GM12865 (cell line): ENCODE measurements at regions not wholly inside any gene's neighbourhood (a gene's known extent, or its start where the extent isn't known, plus 50 kb on each side); places are given as distances from the start of the nearest gene placed in this dataset.

Experiments used
- DNase-seq: peaks from one replicate; pipeline ENCODE4 v3.0.0; 2010; ENCODE audit warnings: low read depth
- H3K4me3 ChIP-seq: 2 replicates; pipeline ENCODE4 v1.5.1; 2011; ENCODE audit warnings: mild to moderate bottlenecking, low read depth, low read length, control low read depth
- CTCF ChIP-seq: IDR thresholded peaks from 2 replicates; pipeline ENCODE4 v1.5.1; 2011; ENCODE audit warnings: low read length, control low read depth, low read depth, inconsistent platforms; ENCODE audit not compliant: insufficient read depth; ENCODE audit errors: missing control alignments

DNA sequence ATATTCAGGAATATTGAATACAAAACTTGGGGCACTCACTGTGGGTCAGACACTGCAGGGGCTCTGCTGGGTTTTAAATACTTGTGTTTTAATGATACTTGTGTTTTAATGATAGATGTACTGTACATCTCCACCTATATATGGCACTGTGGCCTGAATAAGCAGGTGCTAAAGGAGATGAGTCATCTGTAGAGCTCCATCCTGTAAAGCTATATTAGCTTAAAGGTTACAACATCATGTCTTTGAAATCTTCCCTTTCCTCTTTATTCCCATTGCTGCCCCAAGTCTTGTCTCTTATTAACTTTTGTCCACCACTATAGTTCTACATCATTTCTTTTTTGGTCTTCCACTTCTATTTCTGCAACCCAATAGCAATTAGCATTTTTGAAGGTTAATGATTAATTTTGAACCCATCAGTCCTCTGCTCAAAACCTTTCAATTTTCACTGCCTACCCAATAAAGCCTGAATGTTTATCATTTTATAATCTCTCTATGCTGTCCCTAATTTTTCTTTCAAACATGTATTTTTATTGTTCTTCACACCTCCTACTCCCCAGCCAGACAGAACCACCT is 113.3 kb upstream of the PTGFR start:
- no peak for TF ChIP-seq CTCF
- peak; percentile 9 for DNase-seq
- no peak overlapping the region for H3K4me3 ChIP-seq

GRCh38 chr1:78383923-78384322 is 106.9 kb upstream of the PTGFR start:
- no peak overlapping the region for H3K4me3 ChIP-seq
- DNase-seq: no peak
- TF ChIP-seq CTCF: no peak

DNA sequence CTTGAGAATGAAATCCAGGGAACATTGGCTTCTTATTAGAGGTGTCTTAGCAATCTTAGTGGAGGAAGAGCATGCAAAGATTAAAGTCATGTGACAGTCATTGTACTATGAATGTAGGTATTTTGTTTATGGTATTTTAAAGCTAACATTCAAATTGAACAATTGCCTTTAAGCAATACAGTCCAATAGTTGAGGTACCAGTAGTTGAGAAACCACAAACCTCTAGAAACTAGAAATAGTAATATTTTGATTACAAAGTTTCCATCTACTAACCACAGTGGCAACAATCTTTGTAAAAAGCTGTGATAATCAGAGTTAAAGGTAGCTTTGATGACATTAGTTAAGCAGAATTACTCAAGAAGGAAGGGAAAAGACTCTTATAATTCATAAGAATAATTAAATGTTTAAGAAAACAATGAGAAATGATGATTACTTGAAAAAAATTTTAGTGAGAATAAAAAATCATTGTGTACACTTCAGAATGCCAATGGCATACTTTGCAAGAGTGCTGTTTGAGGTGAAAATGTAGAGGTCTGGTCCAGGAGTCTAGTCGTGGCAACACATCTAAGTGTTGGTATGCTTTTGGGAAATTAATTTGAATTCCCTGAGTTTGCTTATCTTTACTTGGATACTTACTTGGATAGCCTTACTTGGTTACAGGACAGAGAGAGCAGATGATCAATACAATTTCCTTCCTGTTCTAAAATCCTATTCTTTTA is 104.9 kb upstream of the PTGFR start:
- DNase-seq: peak; percentile 37
- H3K4me3 ChIP-seq: no peak overlapping the region

GRCh38 chr1:78387201-78387600 is 103.6 kb upstream of the PTGFR start:
- TF ChIP-seq CTCF: no peak
- H3K4me3 ChIP-seq: no peak overlapping the region
- no peak for DNase-seq

More for the DNA sequence above, 104.9 kb upstream of the PTGFR start:
- no peak for TF ChIP-seq CTCF

GRCh38 chr1:78387871-78388270 is 102.9 kb upstream of the PTGFR start:
- no peak for DNase-seq
- no peak for TF ChIP-seq CTCF
- no peak overlapping the region for H3K4me3 ChIP-seq

GRCh38 chr1:78388275-78388674 is 102.5 kb upstream of the PTGFR start:
- no peak for DNase-seq
- no peak overlapping the region for H3K4me3 ChIP-seq
- no peak for TF ChIP-seq CTCF

GRCh38 chr1:78401148-78401547 is 89.6 kb upstream of the PTGFR start:
- peak; percentile 31 for DNase-seq
- H3K4me3 ChIP-seq: no peak overlapping the region
- no peak for TF ChIP-seq CTCF
